ENCODE measurements at regions not wholly inside any gene's neighbourhood (a gene's known extent, or its start where the extent isn't known, plus 50 kb on each side); places are given as distances from the start of the nearest gene placed in this dataset.

GRCh38 chr1:72524021-72524420 is 241.7 kb upstream of the NEGR1 start:
- TF ChIP-seq, protein P1, sequence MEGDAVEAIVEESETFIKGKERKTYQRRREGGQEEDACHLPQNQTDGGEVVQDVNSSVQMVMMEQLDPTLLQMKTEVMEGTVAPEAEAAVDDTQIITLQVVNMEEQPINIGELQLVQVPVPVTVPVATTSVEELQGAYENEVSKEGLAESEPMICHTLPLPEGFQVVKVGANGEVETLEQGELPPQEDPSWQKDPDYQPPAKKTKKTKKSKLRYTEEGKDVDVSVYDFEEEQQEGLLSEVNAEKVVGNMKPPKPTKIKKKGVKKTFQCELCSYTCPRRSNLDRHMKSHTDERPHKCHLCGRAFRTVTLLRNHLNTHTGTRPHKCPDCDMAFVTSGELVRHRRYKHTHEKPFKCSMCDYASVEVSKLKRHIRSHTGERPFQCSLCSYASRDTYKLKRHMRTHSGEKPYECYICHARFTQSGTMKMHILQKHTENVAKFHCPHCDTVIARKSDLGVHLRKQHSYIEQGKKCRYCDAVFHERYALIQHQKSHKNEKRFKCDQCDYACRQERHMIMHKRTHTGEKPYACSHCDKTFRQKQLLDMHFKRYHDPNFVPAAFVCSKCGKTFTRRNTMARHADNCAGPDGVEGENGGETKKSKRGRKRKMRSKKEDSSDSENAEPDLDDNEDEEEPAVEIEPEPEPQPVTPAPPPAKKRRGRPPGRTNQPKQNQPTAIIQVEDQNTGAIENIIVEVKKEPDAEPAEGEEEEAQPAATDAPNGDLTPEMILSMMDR (IDR thresholded peaks at IDR 0.05): no peak
- no peak for TF ChIP-seq POLR2A (IDR thresholded peaks at IDR 0.05)

Data from testis (tissue), 2 donors.